ENCODE measurements at regions not wholly inside any gene's neighbourhood (a gene's known extent, or its start where the extent isn't known, plus 50 kb on each side); places are given as distances from the start of the nearest gene placed in this dataset.

DNA sequence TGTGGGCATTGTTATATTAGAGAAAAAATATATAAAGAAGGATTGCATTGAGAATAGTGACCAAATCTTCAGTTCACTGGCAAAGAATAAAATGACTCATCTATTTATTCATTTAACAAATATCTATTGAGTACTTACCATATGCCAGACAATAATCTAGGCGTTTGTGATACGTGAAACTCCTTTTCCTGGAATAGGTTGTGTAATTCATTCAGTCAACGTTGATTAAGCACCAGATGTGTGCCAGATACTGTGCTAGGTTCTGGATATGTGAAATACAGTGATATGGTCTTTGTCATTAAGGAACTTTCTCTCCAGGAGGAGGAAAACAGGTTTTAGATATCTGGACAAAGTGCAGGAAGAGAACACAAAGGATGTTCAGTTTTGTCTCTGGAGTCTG is 344.5 kb downstream of the RWDD3 start:
- 100% methylated on average over 2 of the region's 3 CpGs for WGBS (ENCODE audit: insufficient coverage, low lambda C conversion rate)
- no peaks in the 10 kb centered on the region for H3K27me3 ChIP-seq (ENCODE audit: control insufficient read depth, insufficient read depth, low read length)

DNA sequence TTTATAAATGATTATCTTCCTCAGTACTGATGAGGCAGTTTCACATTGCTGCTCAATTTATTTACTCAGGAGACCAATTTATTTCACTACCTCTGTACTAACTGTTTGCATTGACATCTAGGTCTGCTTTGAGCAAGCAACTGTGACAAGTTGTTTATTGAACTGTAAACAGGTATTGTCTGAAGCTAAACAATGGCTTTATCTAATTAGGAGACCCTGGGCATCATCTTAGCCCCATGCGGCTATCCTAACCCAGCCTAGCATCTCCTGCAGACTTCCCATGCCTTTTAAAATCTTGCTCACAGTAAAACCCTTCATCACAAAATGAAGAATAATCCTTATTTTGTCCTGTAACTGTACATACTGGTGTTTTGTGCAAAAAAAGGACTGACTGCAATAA is 348.2 kb downstream of the RWDD3 start:
- Histone ChIP-seq H3K27ac (ENCODE audit: low read length) (no peak overlapping the region), H3K4me1 (ENCODE audit: control insufficient read depth, insufficient read depth, low read length) (no peaks in the 10 kb centered on the region), H3K27me3 (ENCODE audit: control insufficient read depth, insufficient read depth, low read length) (no peaks in the 10 kb centered on the region), H3K9me3 (ENCODE audit: control insufficient read depth, low read depth, low read length) (no peaks in the 10 kb centered on the region), H3K4me3 (ENCODE audit: low read length) (no peak overlapping the region), H3K36me3 (ENCODE audit: control insufficient read depth, insufficient read depth, low read length) (no peaks in the 10 kb centered on the region)
- DNase-seq, result no peak
- WGBS (ENCODE audit: insufficient coverage, low lambda C conversion rate), result no CpG with 5 or more reads among the region's 1 CpG

More for the DNA sequence above, 344.5 kb downstream of the RWDD3 start:
- Histone ChIP-seq H3K27ac (ENCODE audit: low read length) (no peak overlapping the region), H3K4me3 (ENCODE audit: low read length) (no peak overlapping the region), H3K9me3 (ENCODE audit: control insufficient read depth, low read depth, low read length) (no peaks in the 10 kb centered on the region), H3K4me1 (ENCODE audit: control insufficient read depth, insufficient read depth, low read length) (no peaks in the 10 kb centered on the region), H3K36me3 (ENCODE audit: control insufficient read depth, insufficient read depth, low read length) (no peaks in the 10 kb centered on the region)
- DNase-seq, result no peak

DNA sequence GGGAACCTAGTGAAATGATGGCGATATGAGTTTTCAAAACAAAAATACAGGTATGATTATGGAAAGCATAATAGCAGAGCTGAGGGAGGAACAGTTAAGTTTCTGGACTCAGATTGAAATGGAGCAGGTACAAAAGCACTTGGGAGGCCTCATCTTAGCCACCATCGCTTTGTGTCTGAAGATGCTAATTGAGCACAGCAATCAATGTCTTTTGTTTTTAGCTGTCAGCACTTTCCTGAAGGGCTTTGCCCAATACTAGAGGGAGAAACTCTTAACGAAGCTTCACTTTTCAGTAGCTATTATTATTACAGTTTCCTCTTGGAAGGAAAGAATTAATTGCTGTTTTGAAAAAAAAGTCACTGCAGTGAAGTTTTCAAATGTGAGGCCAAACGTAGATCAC is 348.7 kb downstream of the RWDD3 start:
- Histone ChIP-seq H3K4me3 (ENCODE audit: low read length) (no peak overlapping the region), H3K9me3 (ENCODE audit: control insufficient read depth, low read depth, low read length) (no peaks in the 10 kb centered on the region), H3K36me3 (ENCODE audit: control insufficient read depth, insufficient read depth, low read length) (no peaks in the 10 kb centered on the region), H3K27ac (ENCODE audit: low read length) (no peak overlapping the region), H3K4me1 (ENCODE audit: control insufficient read depth, insufficient read depth, low read length) (no peaks in the 10 kb centered on the region), H3K27me3 (ENCODE audit: control insufficient read depth, insufficient read depth, low read length) (no peaks in the 10 kb centered on the region)
- WGBS (ENCODE audit: insufficient coverage, low lambda C conversion rate), result 87% methylated on average over 3 of the region's 4 CpGs
- DNase-seq, result no peak

DNA sequence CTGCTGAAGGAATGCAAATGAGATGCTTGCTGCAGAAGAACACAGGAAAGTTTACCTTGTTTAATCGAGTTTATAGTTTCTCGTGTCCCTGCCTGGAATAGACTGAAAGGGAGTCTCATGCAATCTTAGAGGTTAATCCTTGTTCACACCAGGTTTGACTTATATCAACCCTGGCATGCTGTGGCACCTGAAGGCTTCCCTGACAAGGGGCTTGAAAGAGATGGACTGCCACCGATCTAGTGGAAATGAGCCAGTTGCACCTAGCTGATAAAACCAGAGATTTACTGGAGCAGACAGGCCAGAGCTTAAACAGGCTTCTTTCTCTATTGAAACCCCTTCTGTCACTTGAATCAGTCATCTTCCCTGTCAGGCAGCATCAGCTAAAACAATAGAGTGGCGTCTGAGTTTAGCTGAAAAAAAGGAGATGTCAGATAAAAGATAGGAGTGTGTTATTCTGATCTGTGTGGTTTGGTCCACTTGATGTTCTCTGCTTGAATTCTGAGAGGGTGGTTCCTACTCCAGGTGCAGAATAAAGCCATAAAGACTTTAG is 349.7 kb downstream of the RWDD3 start:
- DNase-seq, result no peak
- H3K27me3 ChIP-seq (ENCODE audit: control insufficient read depth, insufficient read depth, low read length), result no peaks in the 10 kb centered on the region
- no peaks in the 10 kb centered on the region for H3K36me3 ChIP-seq (ENCODE audit: control insufficient read depth, insufficient read depth, low read length)
- H3K27ac ChIP-seq (ENCODE audit: low read length), result no peak overlapping the region
- no peaks in the 10 kb centered on the region for H3K9me3 ChIP-seq (ENCODE audit: control insufficient read depth, low read depth, low read length)
- H3K4me1 ChIP-seq (ENCODE audit: control insufficient read depth, insufficient read depth, low read length), result no peaks in the 10 kb centered on the region
- H3K4me3 ChIP-seq (ENCODE audit: low read length), result no peak overlapping the region
- WGBS (ENCODE audit: insufficient coverage, low lambda C conversion rate), result 20% methylated on average over 1 of the region's 4 CpGs

DNA sequence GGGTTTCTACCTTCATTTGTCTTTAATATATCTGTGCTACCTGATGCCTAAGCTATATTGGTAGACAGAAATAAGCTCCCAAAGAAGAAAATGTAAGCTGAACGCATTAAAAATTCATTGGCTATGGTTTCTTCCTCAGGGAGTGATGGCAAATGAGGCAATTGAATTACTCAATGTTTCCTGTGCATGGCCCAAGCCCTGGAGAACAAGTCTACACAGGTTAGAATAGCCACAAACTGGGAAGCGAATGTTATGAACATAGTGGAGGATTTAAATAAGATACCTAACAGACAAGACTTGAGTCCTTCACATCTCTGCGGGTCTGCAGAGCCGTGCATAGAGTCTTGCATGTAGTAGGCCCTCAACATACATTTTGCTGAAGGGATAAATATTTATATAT is 350.3 kb downstream of the RWDD3 start:
- Histone ChIP-seq H3K36me3 (ENCODE audit: control insufficient read depth, insufficient read depth, low read length) (no peaks in the 10 kb centered on the region), H3K9me3 (ENCODE audit: control insufficient read depth, low read depth, low read length) (no peaks in the 10 kb centered on the region), H3K27me3 (ENCODE audit: control insufficient read depth, insufficient read depth, low read length) (no peaks in the 10 kb centered on the region), H3K27ac (ENCODE audit: low read length) (no peak overlapping the region), H3K4me3 (ENCODE audit: low read length) (no peak overlapping the region), H3K4me1 (ENCODE audit: control insufficient read depth, insufficient read depth, low read length) (no peaks in the 10 kb centered on the region)
- WGBS (ENCODE audit: insufficient coverage, low lambda C conversion rate), result 100% methylated on average over 1 of the region's 4 CpGs
- DNase-seq, result no peak

DNA sequence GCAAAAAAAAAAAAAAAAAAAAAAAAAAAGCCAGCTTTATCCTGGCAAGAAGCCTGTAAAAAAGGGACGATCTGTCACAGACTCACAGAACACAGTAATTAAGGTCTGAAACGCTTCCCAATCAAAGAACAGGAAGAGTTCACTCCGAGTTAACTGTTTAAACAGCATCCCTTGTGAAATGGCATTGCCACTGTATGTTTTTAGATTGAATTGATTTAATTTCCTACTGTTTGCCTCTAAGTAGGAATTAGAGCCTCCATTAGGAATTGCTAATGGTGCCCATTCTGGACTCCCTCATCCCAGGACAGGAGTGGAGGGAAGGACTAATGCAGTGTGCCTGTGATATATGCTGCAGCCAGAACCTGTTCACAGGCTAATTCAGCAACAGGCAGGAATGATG is 370.8 kb downstream of the RWDD3 start:
- no peak for DNase-seq
- Histone ChIP-seq H3K9me3 (ENCODE audit: control insufficient read depth, low read depth, low read length) (no peaks in the 10 kb centered on the region), H3K36me3 (ENCODE audit: control insufficient read depth, insufficient read depth, low read length) (no peaks in the 10 kb centered on the region), H3K4me3 (ENCODE audit: low read length) (no peak overlapping the region), H3K27ac (ENCODE audit: low read length) (no peak overlapping the region), H3K27me3 (ENCODE audit: control insufficient read depth, insufficient read depth, low read length) (no peaks in the 10 kb centered on the region), H3K4me1 (ENCODE audit: control insufficient read depth, insufficient read depth, low read length) (no peaks in the 10 kb centered on the region)
- WGBS (ENCODE audit: insufficient coverage, low lambda C conversion rate), result no CpG with 5 or more reads among the region's 3 CpGs

DNA sequence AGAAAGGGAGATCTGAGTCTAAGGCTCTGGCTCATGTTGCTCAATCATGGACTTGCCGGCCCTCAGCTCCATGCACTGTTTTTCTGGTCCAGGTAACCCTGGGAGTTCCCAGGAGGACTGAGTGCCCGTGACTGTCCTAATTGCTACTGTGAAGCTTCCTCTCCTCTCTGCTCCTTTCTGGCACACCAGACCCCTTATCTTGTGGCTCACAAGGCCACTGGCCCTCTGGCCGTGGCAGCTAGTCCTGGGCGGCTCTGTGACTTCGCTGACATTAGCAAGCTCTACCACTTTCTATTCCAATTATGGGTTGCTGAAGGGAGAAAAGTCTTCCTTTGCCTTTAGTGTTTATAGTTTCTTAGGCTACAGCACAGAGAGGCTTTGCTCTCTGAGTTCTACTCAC is 380.2 kb downstream of the RWDD3 start:
- Histone ChIP-seq H3K27me3 (ENCODE audit: control insufficient read depth, insufficient read depth, low read length) (no peaks in the 10 kb centered on the region), H3K4me1 (ENCODE audit: control insufficient read depth, insufficient read depth, low read length) (no peaks in the 10 kb centered on the region), H3K9me3 (ENCODE audit: control insufficient read depth, low read depth, low read length) (no peaks in the 10 kb centered on the region), H3K36me3 (ENCODE audit: control insufficient read depth, insufficient read depth, low read length) (no peaks in the 10 kb centered on the region), H3K27ac (ENCODE audit: low read length) (no peak overlapping the region), H3K4me3 (ENCODE audit: low read length) (no peak overlapping the region)
- no CpG with 5 or more reads among the region's 5 CpGs for WGBS (ENCODE audit: insufficient coverage, low lambda C conversion rate)
- no peak for DNase-seq

DNA sequence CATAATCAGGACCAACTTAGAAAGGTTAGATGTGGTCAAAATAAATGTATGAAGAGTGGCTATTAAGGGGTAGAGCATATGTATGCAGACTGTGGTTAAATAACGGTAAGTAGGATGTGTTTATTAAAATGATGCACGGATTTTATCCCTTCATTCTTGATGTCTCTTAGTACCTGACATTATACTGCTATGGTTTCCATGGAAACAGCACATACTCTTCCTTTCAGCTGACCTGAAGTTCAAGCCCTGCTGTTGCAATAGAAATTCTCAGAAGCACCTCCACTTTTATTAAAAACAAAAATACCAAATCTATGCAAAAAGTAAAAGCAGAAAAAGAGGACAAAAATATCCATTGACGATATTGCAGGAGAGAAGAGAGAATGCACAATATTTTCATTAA is 381.4 kb downstream of the RWDD3 start:
- no peaks in the 10 kb centered on the region for H3K36me3 ChIP-seq (ENCODE audit: control insufficient read depth, insufficient read depth, low read length)
- H3K4me1 ChIP-seq (ENCODE audit: control insufficient read depth, insufficient read depth, low read length), result no peaks in the 10 kb centered on the region
- 100% methylated on average over 1 of the region's 3 CpGs for WGBS (ENCODE audit: insufficient coverage, low lambda C conversion rate)
- no peaks in the 10 kb centered on the region for H3K27me3 ChIP-seq (ENCODE audit: control insufficient read depth, insufficient read depth, low read length)
- H3K27ac ChIP-seq (ENCODE audit: low read length), result no peak overlapping the region
- DNase-seq, result no peak
- H3K4me3 ChIP-seq (ENCODE audit: low read length), result no peak overlapping the region
- H3K9me3 ChIP-seq (ENCODE audit: control insufficient read depth, low read depth, low read length), result no peaks in the 10 kb centered on the region

DNA sequence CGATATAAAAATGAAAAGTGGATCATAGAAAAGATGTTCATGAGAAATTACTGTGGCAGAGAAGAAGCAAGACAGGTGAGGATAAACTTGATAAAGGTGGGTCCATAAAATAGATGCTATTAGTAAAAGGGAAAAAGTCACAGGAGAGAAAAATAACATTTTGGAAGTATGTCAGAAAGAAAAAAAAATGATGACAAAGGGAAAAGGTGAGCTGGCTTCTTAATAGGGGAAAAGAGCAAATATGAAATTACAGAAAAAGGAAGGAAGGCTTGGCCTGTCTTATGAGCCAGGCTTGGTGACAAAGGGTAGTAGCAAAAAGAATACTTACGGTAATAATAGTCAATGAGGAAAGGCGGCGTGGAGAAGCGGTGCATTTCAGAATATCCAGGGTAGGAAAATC is 386.1 kb downstream of the RWDD3 start:
- no peak overlapping the region for H3K4me3 ChIP-seq (ENCODE audit: low read length)
- no peaks in the 10 kb centered on the region for H3K4me1 ChIP-seq (ENCODE audit: control insufficient read depth, insufficient read depth, low read length)
- 100% methylated on average over 5 of the region's 5 CpGs for WGBS (ENCODE audit: insufficient coverage, low lambda C conversion rate)
- no peaks in the 10 kb centered on the region for H3K36me3 ChIP-seq (ENCODE audit: control insufficient read depth, insufficient read depth, low read length)
- H3K27ac ChIP-seq (ENCODE audit: low read length), result no peak overlapping the region
- no peak for DNase-seq
- H3K9me3 ChIP-seq (ENCODE audit: control insufficient read depth, low read depth, low read length), result no peaks in the 10 kb centered on the region
- H3K27me3 ChIP-seq (ENCODE audit: control insufficient read depth, insufficient read depth, low read length), result no peaks in the 10 kb centered on the region

DNA sequence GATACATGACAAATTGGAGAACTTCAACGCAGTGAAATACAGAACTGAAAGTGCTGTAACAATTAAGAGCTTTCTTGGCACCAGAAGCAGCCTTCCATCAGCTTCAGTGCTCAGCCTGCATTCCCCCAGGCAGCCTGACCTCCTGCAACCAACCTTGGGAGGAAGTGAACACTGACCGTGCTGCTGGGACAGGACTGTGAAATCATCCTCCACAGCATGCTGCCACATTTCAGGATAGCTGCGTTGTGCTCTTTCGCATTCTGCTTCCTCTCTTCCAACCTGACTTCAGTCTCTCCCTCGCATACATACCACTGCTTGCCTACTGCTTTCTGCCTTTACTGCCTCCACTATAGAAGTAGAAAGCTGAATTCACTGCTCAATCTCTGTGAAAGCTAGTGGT is 388.6 kb downstream of the RWDD3 start:
- Histone ChIP-seq H3K27ac (ENCODE audit: low read length) (no peak overlapping the region), H3K4me3 (ENCODE audit: low read length) (no peak overlapping the region), H3K27me3 (ENCODE audit: control insufficient read depth, insufficient read depth, low read length) (no peaks in the 10 kb centered on the region), H3K36me3 (ENCODE audit: control insufficient read depth, insufficient read depth, low read length) (no peaks in the 10 kb centered on the region), H3K4me1 (ENCODE audit: control insufficient read depth, insufficient read depth, low read length) (no peaks in the 10 kb centered on the region), H3K9me3 (ENCODE audit: control insufficient read depth, low read depth, low read length) (no peaks in the 10 kb centered on the region)
- DNase-seq, result no peak
- WGBS (ENCODE audit: insufficient coverage, low lambda C conversion rate), result no CpG with 5 or more reads among the region's 5 CpGs

DNA sequence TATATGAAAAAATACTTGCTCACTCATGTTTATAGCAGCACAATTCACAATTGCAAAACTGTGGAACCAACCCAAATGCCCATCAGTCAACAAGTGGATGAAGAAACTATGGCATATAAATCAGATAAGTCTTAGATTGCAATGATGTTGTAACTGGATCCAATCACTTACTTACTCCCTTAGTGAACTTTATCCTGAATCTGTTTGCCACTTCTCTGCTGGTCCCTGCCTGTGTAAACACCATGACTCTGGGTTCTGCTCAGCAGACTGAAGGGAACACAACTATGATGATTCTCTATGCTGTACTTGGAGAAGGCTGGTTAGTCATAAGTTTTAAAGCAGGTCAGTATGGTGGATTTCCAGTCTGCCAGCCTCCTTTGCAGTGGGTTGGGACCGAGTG is 391.2 kb downstream of the RWDD3 start:
- Histone ChIP-seq H3K27me3 (ENCODE audit: control insufficient read depth, insufficient read depth, low read length) (no peaks in the 10 kb centered on the region), H3K27ac (ENCODE audit: low read length) (no peak overlapping the region), H3K9me3 (ENCODE audit: control insufficient read depth, low read depth, low read length) (no peaks in the 10 kb centered on the region), H3K4me1 (ENCODE audit: control insufficient read depth, insufficient read depth, low read length) (no peaks in the 10 kb centered on the region), H3K36me3 (ENCODE audit: control insufficient read depth, insufficient read depth, low read length) (no peaks in the 10 kb centered on the region), H3K4me3 (ENCODE audit: low read length) (no peak overlapping the region)
- no peak for DNase-seq
- no CpG with 5 or more reads among the region's 1 CpG for WGBS (ENCODE audit: insufficient coverage, low lambda C conversion rate)
